ENCODE measurements at regions not wholly inside any gene's neighbourhood (a gene's known extent, or its start where the extent isn't known, plus 50 kb on each side); places are given as distances from the start of the nearest gene placed in this dataset.
A peak's percentile ranks its signal among the peaks of the same experiment; 100 is the strongest.

DNA sequence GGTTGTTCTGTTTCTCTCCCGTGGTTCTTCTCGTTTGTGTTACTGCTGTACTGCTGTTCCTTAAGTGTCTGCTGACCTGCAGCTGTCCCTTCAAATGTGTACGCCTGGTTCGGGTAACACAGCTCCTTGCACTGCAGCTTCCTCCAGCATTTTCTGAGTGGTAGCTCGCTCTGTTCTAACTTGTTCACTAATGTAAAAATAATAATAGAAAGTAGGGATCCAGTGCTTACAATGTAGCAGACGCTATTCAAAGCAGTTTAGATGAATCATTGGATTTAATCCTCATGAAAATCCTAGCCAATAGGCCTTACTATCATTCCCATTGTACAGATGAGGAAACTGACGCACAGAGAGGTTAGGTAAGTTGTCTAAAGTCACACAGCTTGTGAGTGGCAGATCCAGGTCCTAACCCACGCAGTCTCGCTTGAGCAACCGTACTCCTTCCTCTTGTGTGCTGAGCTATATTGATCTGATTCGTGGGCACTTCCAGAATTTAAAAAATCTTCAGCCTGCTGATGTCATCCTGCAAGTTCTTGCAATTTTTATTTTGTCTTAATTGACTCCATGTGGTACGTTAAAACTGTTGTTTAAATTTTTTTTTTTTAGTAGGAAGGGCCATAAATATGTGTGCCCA is 448.2 kb upstream of the FAT1 start:
- POLR2A ChIA-PET: no interaction called here
- H3K27me3 ChIP-seq (ENCODE audit: control insufficient read depth, insufficient read depth, low read length): no peaks in the 10 kb centered on the region
- H3K36me3 ChIP-seq (ENCODE audit: control insufficient read depth, insufficient read depth, low read length): no peaks in the 10 kb centered on the region
- TF ChIP-seq CTCF (IDR thresholded peaks at IDR 0.05; ENCODE audit: insufficient read depth, low read depth, low read length): no peak
- CTCF ChIA-PET: interaction anchor here (0.6 to 1.7 kb wide), 3 partner anchors 10 to 447 kb away, joined by 3 to 4 read pairs (median 3); no protein-coding TSS in a partner anchor
- no peak for DNase-seq (ENCODE audit: low read depth)
- H3K4me3 ChIP-seq (ENCODE audit: low read depth, low read length): no peak overlapping the region

- POLR2A ChIA-PET: no interaction called here
- no peak for TF ChIP-seq CTCF (IDR thresholded peaks at IDR 0.05; ENCODE audit: insufficient read depth, low read depth, low read length)
- Histone ChIP-seq H3K4me3 (ENCODE audit: low read depth, low read length) (no peak overlapping the region), H3K36me3 (ENCODE audit: control insufficient read depth, insufficient read depth, low read length) (no peaks in the 10 kb centered on the region), H3K27me3 (ENCODE audit: control insufficient read depth, insufficient read depth, low read length) (no peaks in the 10 kb centered on the region)
- CTCF ChIA-PET: interaction anchor here (0.7 to 1.7 kb wide), 2 partner anchors 10 to 448 kb away, joined by 3 to 4 read pairs; no protein-coding TSS in a partner anchor
- DNase-seq (ENCODE audit: low read depth): peak; percentile 85
Observed at GRCh38 chr4:187172340-187172761, 448.7 kb upstream of the FAT1 start.

- DNase-seq (ENCODE audit: low read depth): no peak
- ChIA-PET CTCF (interaction anchor here (0.8 to 1.5 kb wide), 3 partner anchors 9 to 18 kb away, joined by 3 read pairs; no protein-coding TSS in a partner anchor), POLR2A (no interaction called here)
- H3K27me3 ChIP-seq (ENCODE audit: control insufficient read depth, insufficient read depth, low read length): no peaks in the 10 kb centered on the region
- H3K4me3 ChIP-seq (ENCODE audit: low read depth, low read length): no peak overlapping the region
- no peak for TF ChIP-seq CTCF (IDR thresholded peaks at IDR 0.05; ENCODE audit: insufficient read depth, low read depth, low read length)
- H3K36me3 ChIP-seq (ENCODE audit: control insufficient read depth, insufficient read depth, low read length): no peaks in the 10 kb centered on the region
Observed at GRCh38 chr4:187174749-187175148, 451.1 kb upstream of the FAT1 start.

- ChIA-PET POLR2A (no interaction called here), CTCF (interaction anchor here (0.8 to 1.5 kb wide), 3 partner anchors 9 to 18 kb away, joined by 3 read pairs; no protein-coding TSS in a partner anchor)
- no peaks in the 10 kb centered on the region for H3K36me3 ChIP-seq (ENCODE audit: control insufficient read depth, insufficient read depth, low read length)
- no peak for DNase-seq (ENCODE audit: low read depth)
- H3K27me3 ChIP-seq (ENCODE audit: control insufficient read depth, insufficient read depth, low read length): no peaks in the 10 kb centered on the region
- H3K4me3 ChIP-seq (ENCODE audit: low read depth, low read length): no peak overlapping the region
- TF ChIP-seq CTCF (IDR thresholded peaks at IDR 0.05; ENCODE audit: insufficient read depth, low read depth, low read length): peak; percentile 29
Observed at GRCh38 chr4:187175197-187175596, 451.5 kb upstream of the FAT1 start.

DNA sequence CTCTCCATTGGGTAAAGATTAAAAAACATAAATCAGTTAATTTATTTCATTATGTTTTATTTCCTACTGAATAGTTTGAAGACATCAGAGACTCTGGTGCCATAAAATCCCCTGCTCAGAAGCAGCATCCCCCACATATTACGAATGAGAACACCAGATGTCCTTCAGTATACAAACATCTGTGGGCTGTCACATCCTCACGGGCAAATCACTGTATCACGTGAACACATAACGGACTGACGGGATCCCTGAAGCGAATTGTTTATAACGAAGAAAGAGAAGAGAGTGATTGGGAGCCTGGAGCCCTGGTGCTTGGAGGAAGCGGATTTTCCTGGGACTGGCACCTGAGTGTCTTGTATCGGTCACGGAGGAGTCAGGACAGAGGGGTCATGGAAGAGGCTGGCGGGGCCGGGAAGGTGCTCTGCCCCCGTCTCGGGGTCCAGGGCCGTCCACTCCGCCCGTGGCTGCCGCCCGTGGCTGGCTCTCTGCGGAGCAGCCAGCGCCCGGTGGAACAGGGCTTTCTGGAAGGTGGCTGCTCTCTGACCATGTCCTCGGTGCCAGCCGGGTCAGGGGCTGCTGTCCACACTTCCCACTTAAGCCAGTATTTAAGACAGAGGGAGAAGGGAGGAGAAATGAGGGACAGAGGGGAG is 452.7 kb upstream of the FAT1 start:
- CTCF ChIA-PET: interaction anchor here (0.7 kb wide), 1 partner anchor 187 kb away, joined by 3 read pairs; no protein-coding TSS in a partner anchor

More for the DNA sequence above, 452.7 kb upstream of the FAT1 start:
- no peak for TF ChIP-seq CTCF (IDR thresholded peaks at IDR 0.05; ENCODE audit: insufficient read depth, low read depth, low read length)
- no peaks in the 10 kb centered on the region for H3K27me3 ChIP-seq (ENCODE audit: control insufficient read depth, insufficient read depth, low read length)
- DNase-seq (ENCODE audit: low read depth): no peak
- no peaks in the 10 kb centered on the region for H3K36me3 ChIP-seq (ENCODE audit: control insufficient read depth, insufficient read depth, low read length)
- POLR2A ChIA-PET: no interaction called here
- H3K4me3 ChIP-seq (ENCODE audit: low read depth, low read length): no peak overlapping the region

Data from BJ (cell line).